Muscle layer of duodenum (tissue), 2 donors: ENCODE measurements at regions not wholly inside any gene's neighbourhood (a gene's known extent, or its start where the extent isn't known, plus 50 kb on each side); places are given as distances from the start of the nearest gene placed in this dataset.
A peak's percentile ranks its signal among the peaks of the same experiment; 100 is the strongest.

ENCODE experiments used
- H3K27ac ChIP-seq: one replicate; pipeline ENCODE4 v1.7.0; 2013; ENCODE audit warnings: mild to moderate bottlenecking, low read length
- H3K27me3 ChIP-seq: one replicate; pipeline ENCODE4 v1.7.0; 2013; ENCODE audit warnings: low read depth, mild to moderate bottlenecking, control low read depth, low read length
- H3K36me3 ChIP-seq, 2 donors: one replicate each; pipeline ENCODE4 v1.7.0; 2013; ENCODE audit warnings: low read length in 2 of 2, control low read depth in 1 of 2, mild to moderate bottlenecking in 1 of 2; ENCODE audit not compliant: insufficient read depth in 2 of 2, control insufficient read depth in 1 of 2
- H3K4me1 ChIP-seq, 2 donors: one replicate each; pipeline ENCODE4 v1.7.0; 2013; ENCODE audit warnings: low read length in 2 of 2, mild to moderate bottlenecking in 2 of 2, control low read depth in 1 of 2, moderate library complexity in 1 of 2; ENCODE audit not compliant: insufficient read depth in 2 of 2, control insufficient read depth in 1 of 2
- H3K4me3 ChIP-seq, 2 donors: one replicate each; pipeline ENCODE4 v1.7.0; 2013; ENCODE audit warnings: low read length in 2 of 2, low read depth in 1 of 2, mild to moderate bottlenecking in 1 of 2
- H3K9me3 ChIP-seq, 2 donors: one replicate each; pipeline ENCODE4 v1.7.0; 2013; ENCODE audit warnings: low read length in 2 of 2, control low read depth in 1 of 2, mild to moderate bottlenecking in 1 of 2; ENCODE audit not compliant: control insufficient read depth in 1 of 2
- donor health status: healthy.

- Histone ChIP-seq H3K27me3 (no peaks in the 10 kb centered on the region), H3K9me3 (no peaks in the 10 kb centered on the region), H3K4me3 (peak overlapping the region; percentile 46 to 58), H3K4me1 (peaks cover 0 to under 1% of the 10 kb centered on the region in 2 donors), H3K27ac (no peak overlapping the region), H3K36me3 (no peaks in the 10 kb centered on the region)
These were observed 65.1 kb upstream of the TMEM17 start for GRCh38 chr2:62570861-62571698.

- Histone ChIP-seq H3K27me3 (no peaks in the 10 kb centered on the region), H3K9me3 (no peaks in the 10 kb centered on the region), H3K27ac (no peak overlapping the region), H3K36me3 (no peaks in the 10 kb centered on the region), H3K4me1 (no peaks in the 10 kb centered on the region), H3K4me3 (peak overlapping the region; percentile 46 to 58)
These were observed 64.2 kb upstream of the TMEM17 start for GRCh38 chr2:62569907-62570841.

- H3K9me3 ChIP-seq, result no peaks in the 10 kb centered on the region
- no peak overlapping the region for H3K4me3 ChIP-seq
- no peaks in the 10 kb centered on the region for H3K36me3 ChIP-seq
- H3K27ac ChIP-seq, result no peak overlapping the region
- no peaks in the 10 kb centered on the region for H3K27me3 ChIP-seq
- H3K4me1 ChIP-seq, result no peaks in the 10 kb centered on the region
These were observed 63.2 kb upstream of the TMEM17 start for GRCh38 chr2:62568983-62569837.

DNA sequence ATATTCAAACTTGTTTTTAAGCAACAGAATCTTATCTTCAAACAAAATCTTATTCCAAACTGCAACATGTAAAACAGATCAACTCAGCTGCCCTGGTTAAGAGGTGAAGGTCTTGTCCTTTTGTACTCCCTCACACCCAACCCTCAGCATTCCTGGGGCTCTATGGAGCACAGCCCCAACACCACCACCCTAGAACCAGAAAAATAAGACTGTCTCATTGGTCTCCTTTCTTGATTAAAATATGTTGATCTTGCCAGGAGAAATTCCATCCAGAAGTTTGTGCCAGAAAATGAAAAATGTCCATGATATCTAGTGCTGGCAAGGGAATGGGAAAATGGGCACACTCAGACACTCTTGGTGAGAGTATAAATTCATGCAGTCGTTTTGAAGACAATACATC lies 62.1 kb upstream of the TMEM17 start:
- no peak overlapping the region for H3K4me3 ChIP-seq
- H3K4me1 ChIP-seq, result no peaks in the 10 kb centered on the region
- no peaks in the 10 kb centered on the region for H3K36me3 ChIP-seq
- no peaks in the 10 kb centered on the region for H3K27me3 ChIP-seq
- H3K27ac ChIP-seq, result no peak overlapping the region
- H3K9me3 ChIP-seq, result no peaks in the 10 kb centered on the region

- H3K36me3 ChIP-seq, result no peaks in the 10 kb centered on the region
- no peak overlapping the region for H3K27ac ChIP-seq
- no peaks in the 10 kb centered on the region for H3K4me1 ChIP-seq
- no peaks in the 10 kb centered on the region for H3K9me3 ChIP-seq
- H3K4me3 ChIP-seq, result no peak overlapping the region
- no peaks in the 10 kb centered on the region for H3K27me3 ChIP-seq
These were observed 61.7 kb upstream of the TMEM17 start for GRCh38 chr2:62567669-62568068.

GRCh38 chr2:62566847-62567246 lies 60.9 kb upstream of the TMEM17 start:
- Histone ChIP-seq H3K27me3 (no peaks in the 10 kb centered on the region), H3K4me3 (no peak overlapping the region), H3K4me1 (no peaks in the 10 kb centered on the region), H3K27ac (no peak overlapping the region), H3K9me3 (no peaks in the 10 kb centered on the region), H3K36me3 (no peaks in the 10 kb centered on the region)

- Histone ChIP-seq H3K4me1 (no peaks in the 10 kb centered on the region), H3K27ac (no peak overlapping the region), H3K27me3 (no peaks in the 10 kb centered on the region), H3K36me3 (no peaks in the 10 kb centered on the region), H3K4me3 (no peak overlapping the region), H3K9me3 (no peaks in the 10 kb centered on the region)
These were observed 59.4 kb upstream of the TMEM17 start for GRCh38 chr2:62565309-62565908.

GRCh38 chr2:62564380-62565137 lies 58.6 kb upstream of the TMEM17 start:
- H3K27ac ChIP-seq, result no peak overlapping the region

DNA sequence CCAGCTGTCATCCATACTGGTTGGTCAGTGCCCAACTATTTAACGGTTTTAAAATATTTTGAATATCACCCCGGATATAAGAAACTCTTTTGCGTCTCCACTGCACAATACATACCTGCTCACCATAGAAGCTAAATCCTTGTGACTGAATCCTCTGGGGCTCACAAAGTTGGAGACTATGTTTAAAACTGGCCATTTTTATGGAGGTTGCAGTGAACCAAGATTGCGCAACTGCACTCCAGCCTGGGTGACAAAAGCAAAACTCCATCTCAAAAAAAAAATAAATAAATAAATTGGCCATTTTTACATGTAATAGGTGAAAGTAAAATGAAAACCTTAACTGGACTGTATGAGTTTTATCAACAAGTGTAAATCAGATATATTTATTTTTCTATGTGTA lies 55.6 kb upstream of the TMEM17 start:
- Histone ChIP-seq H3K36me3 (no peaks in the 10 kb centered on the region), H3K27ac (no peak overlapping the region), H3K4me1 (peaks cover 0 to under 1% of the 10 kb centered on the region in 2 donors), H3K9me3 (no peaks in the 10 kb centered on the region), H3K4me3 (no peak overlapping the region), H3K27me3 (no peaks in the 10 kb centered on the region)

More at GRCh38 chr2:62564380-62565137, 58.6 kb upstream of the TMEM17 start:
- Histone ChIP-seq H3K4me3 (no peak overlapping the region), H3K4me1 (no peaks in the 10 kb centered on the region), H3K9me3 (no peaks in the 10 kb centered on the region), H3K36me3 (no peaks in the 10 kb centered on the region), H3K27me3 (no peaks in the 10 kb centered on the region)

DNA sequence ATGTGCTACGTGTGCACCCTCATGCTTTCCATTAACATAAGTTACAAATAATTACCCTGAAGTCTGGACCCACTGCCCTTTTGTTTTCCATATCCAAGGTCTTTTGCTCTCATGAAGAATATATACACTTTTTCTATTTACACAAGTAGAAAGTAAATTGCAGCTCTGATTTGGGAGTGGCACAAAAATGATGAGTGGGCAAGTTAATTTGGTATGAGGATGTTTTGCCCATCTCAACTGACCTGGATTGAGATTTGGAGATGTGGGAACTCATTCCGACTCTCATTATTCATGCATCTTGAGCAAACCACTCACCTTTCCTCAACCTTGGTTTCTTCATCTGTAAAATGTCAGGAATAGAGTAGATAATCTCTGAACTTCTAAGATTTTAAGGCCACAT lies 53.6 kb upstream of the TMEM17 start:
- H3K4me1 ChIP-seq, result peaks cover 0 to 7% of the 10 kb centered on the region in 2 donors
- no peaks in the 10 kb centered on the region for H3K9me3 ChIP-seq
- no peak overlapping the region for H3K27ac ChIP-seq
- no peaks in the 10 kb centered on the region for H3K36me3 ChIP-seq
- H3K27me3 ChIP-seq, result no peaks in the 10 kb centered on the region
- H3K4me3 ChIP-seq, result no peak overlapping the region
